ENCODE measurements at regions not wholly inside any gene's neighbourhood (a gene's known extent, or its start where the extent isn't known, plus 50 kb on each side); places are given as distances from the start of the nearest gene placed in this dataset.

- Histone ChIP-seq H3K4me1 (ENCODE audit: low read depth) (no peaks in the 10 kb centered on the region), H3K9me3 (peaks cover 18% of the 10 kb centered on the region), H3K36me3 (ENCODE audit: low read depth) (no peaks in the 10 kb centered on the region), H3K4me3 (no peak overlapping the region)
- no peak for ATAC-seq
- TF ChIP-seq CTCF (IDR thresholded peaks at IDR 0.05), result no peak
- intact Hi-C loops (cut with DNase I, micrococcal nuclease), result no loop called here
- no peak for DNase-seq
Observed at GRCh38 chr2:54020793-54021414, 50.1 kb upstream of the PSME4 start.

All from mucosa of descending colon (tissue), 3 donors.